ENCODE measurements at regions not wholly inside any gene's neighbourhood (a gene's known extent, or its start where the extent isn't known, plus 50 kb on each side); places are given as distances from the start of the nearest gene placed in this dataset.
A peak's percentile ranks its signal among the peaks of the same experiment; 100 is the strongest.

- DNase-seq (ENCODE audit: low spot score): no peak
These were observed 597.6 kb downstream of the LMO4 start for GRCh38 chr1:87926131-87926830.

GRCh38 chr1:87926921-87927320 is 598.2 kb downstream of the LMO4 start:
- no peak for DNase-seq (ENCODE audit: low spot score)

GRCh38 chr1:87927391-87928280 is 599.0 kb downstream of the LMO4 start:
- no peak for DNase-seq (ENCODE audit: low spot score)

- DNase-seq (ENCODE audit: low spot score): no peak
These were observed 599.9 kb downstream of the LMO4 start for GRCh38 chr1:87928623-87929022.

- DNase-seq (ENCODE audit: low spot score): no peak
These were observed 601.2 kb downstream of the LMO4 start for GRCh38 chr1:87929906-87930305.

GRCh38 chr1:87930796-87931195 is 602.1 kb downstream of the LMO4 start:
- no peak for DNase-seq (ENCODE audit: low spot score)

GRCh38 chr1:87933171-87933570 is 604.5 kb downstream of the LMO4 start:
- DNase-seq (ENCODE audit: low spot score): no peak

GRCh38 chr1:87935130-87935529 is 606.5 kb downstream of the LMO4 start:
- no peak for DNase-seq (ENCODE audit: low spot score)

GRCh38 chr1:87937831-87938395 is 609.2 kb downstream of the LMO4 start:
- no peak for DNase-seq (ENCODE audit: low spot score)

- no peak for DNase-seq (ENCODE audit: low spot score)
These were observed 610.0 kb downstream of the LMO4 start for GRCh38 chr1:87938631-87939030.

GRCh38 chr1:87939444-87939843 is 610.8 kb downstream of the LMO4 start:
- DNase-seq (ENCODE audit: low spot score): no peak

- DNase-seq (ENCODE audit: low spot score): no peak
These were observed 611.7 kb downstream of the LMO4 start for GRCh38 chr1:87940421-87940820.

GRCh38 chr1:87941337-87941946 is 612.8 kb downstream of the LMO4 start:
- no peak for DNase-seq (ENCODE audit: low spot score)

- DNase-seq (ENCODE audit: low spot score): no peak
These were observed 613.5 kb downstream of the LMO4 start for GRCh38 chr1:87942165-87942564.

GRCh38 chr1:87949711-87950110 is 621.0 kb downstream of the LMO4 start:
- DNase-seq (ENCODE audit: low spot score): no peak

- no peak for DNase-seq (ENCODE audit: low spot score)
These were observed 621.7 kb downstream of the LMO4 start for GRCh38 chr1:87950369-87950768.

GRCh38 chr1:87951409-87951808 is 622.7 kb downstream of the LMO4 start:
- no peak for DNase-seq (ENCODE audit: low spot score)

- no peak for DNase-seq (ENCODE audit: low spot score)
These were observed 623.2 kb downstream of the LMO4 start for GRCh38 chr1:87951852-87952251.

- no peak for DNase-seq (ENCODE audit: low spot score)
These were observed 624.4 kb downstream of the LMO4 start for GRCh38 chr1:87953121-87953520.

- DNase-seq (ENCODE audit: low spot score): peak; percentile 82
These were observed 625.2 kb downstream of the LMO4 start for GRCh38 chr1:87953732-87954344.

GRCh38 chr1:87955038-87955437 is 626.4 kb downstream of the LMO4 start:
- no peak for DNase-seq (ENCODE audit: low spot score)

- no peak for DNase-seq (ENCODE audit: low spot score)
These were observed 627.4 kb downstream of the LMO4 start for GRCh38 chr1:87956072-87956471.

All from NAMALWA (cell line).